Chondrocyte (in vitro differentiated cells): ENCODE measurements at regions not wholly inside any gene's neighbourhood (a gene's known extent, or its start where the extent isn't known, plus 50 kb on each side); places are given as distances from the start of the nearest gene placed in this dataset.

Source experiments
- DNase-seq: peaks from one replicate; pipeline ENCODE4 v3.0.0; 2021; ENCODE audit warnings: mixed read lengths, low spot score
- H3K27ac Mint-ChIP-seq: one replicate; pipeline ENCODE4 v1.8.0; 2021; ENCODE audit warnings: mild to moderate bottlenecking, moderate library complexity, mixed read lengths; ENCODE audit not compliant: unreplicated experiment
- H3K27me3 Mint-ChIP-seq: 2 replicates; pipeline ENCODE4 v1.8.0; 2021; ENCODE audit warnings: low read depth, mixed read lengths
- H3K36me3 Mint-ChIP-seq: 2 replicates; pipeline ENCODE4 v1.8.0; 2021; ENCODE audit warnings: low read depth, mixed read lengths
- H3K4me1 Mint-ChIP-seq: 2 replicates; pipeline ENCODE4 v1.8.0; 2021; ENCODE audit warnings: low read depth, mild to moderate bottlenecking, mixed read lengths
- H3K4me3 Mint-ChIP-seq: one replicate; pipeline ENCODE4 v1.8.0; 2021; ENCODE audit warnings: mild to moderate bottlenecking, moderate library complexity, mixed read lengths; ENCODE audit not compliant: unreplicated experiment
- H3K9me3 Mint-ChIP-seq: 2 replicates; pipeline ENCODE4 v1.8.0; 2021; ENCODE audit warnings: low read depth, mixed read lengths
- TF ChIP-seq, protein P1 (sequence below): fragments of 200-600 bp; sonication (generic); IDR thresholded peaks from 2 replicates; pipeline ENCODE4 v1.5.0; 2021; ENCODE audit warnings: antibody characterized with exemption, mild to moderate bottlenecking, moderate library complexity

DNA sequence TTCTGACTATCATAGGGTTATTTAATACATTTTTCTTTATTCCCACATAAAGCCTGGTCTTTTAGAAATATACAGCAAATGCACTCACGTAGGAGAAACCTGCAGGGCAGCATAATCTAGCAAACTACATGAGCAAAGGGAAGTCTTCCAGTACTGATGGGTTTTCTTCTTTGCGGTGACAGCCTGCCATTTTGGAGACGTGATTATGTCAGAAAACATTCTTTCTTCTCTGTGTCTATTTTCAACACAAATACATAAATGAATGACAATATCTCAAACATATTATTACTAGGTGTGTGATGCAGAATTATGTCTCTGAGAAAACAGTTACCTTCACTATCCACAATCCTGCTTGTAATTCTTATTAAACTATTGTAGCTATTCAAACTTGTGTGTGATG lies 425.0 kb downstream of the GPAM start:
- H3K36me3 Mint-ChIP-seq: no peaks in the 10 kb centered on the region
- DNase-seq: no peak
- peaks cover 8% of the 10 kb centered on the region for H3K9me3 Mint-ChIP-seq
- TF ChIP-seq, protein P1, sequence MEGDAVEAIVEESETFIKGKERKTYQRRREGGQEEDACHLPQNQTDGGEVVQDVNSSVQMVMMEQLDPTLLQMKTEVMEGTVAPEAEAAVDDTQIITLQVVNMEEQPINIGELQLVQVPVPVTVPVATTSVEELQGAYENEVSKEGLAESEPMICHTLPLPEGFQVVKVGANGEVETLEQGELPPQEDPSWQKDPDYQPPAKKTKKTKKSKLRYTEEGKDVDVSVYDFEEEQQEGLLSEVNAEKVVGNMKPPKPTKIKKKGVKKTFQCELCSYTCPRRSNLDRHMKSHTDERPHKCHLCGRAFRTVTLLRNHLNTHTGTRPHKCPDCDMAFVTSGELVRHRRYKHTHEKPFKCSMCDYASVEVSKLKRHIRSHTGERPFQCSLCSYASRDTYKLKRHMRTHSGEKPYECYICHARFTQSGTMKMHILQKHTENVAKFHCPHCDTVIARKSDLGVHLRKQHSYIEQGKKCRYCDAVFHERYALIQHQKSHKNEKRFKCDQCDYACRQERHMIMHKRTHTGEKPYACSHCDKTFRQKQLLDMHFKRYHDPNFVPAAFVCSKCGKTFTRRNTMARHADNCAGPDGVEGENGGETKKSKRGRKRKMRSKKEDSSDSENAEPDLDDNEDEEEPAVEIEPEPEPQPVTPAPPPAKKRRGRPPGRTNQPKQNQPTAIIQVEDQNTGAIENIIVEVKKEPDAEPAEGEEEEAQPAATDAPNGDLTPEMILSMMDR: no peak
- H3K27me3 Mint-ChIP-seq: no peaks in the 10 kb centered on the region
- H3K27ac Mint-ChIP-seq: no peak overlapping the region
- H3K4me3 Mint-ChIP-seq: no peak overlapping the region
- no peaks in the 10 kb centered on the region for H3K4me1 Mint-ChIP-seq

DNA sequence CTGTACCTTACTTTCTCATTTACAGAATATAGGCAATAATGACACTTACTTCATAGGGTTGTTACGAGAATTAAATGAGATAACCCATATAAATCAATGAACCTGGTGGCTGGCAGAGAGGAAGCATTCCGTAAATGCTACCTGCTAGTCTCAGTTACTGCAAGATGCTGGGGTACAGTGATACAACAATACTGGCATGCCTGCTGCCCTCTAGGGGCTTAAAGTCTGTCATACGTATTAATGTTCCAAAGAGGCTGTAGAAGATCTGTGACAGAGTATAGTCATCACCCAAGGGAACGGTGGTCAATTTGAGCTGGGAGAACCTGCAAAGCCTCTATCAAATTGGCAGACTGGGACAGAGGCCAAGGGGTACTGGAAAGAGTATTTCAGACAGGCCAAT lies 421.5 kb downstream of the GPAM start:
- H3K36me3 Mint-ChIP-seq: no peaks in the 10 kb centered on the region
- no peaks in the 10 kb centered on the region for H3K27me3 Mint-ChIP-seq
- TF ChIP-seq, protein P1: no peak
- H3K4me1 Mint-ChIP-seq: no peaks in the 10 kb centered on the region
- H3K4me3 Mint-ChIP-seq: no peak overlapping the region
- no peak overlapping the region for H3K27ac Mint-ChIP-seq
- DNase-seq: no peak
- H3K9me3 Mint-ChIP-seq: peaks cover 3% of the 10 kb centered on the region

DNA sequence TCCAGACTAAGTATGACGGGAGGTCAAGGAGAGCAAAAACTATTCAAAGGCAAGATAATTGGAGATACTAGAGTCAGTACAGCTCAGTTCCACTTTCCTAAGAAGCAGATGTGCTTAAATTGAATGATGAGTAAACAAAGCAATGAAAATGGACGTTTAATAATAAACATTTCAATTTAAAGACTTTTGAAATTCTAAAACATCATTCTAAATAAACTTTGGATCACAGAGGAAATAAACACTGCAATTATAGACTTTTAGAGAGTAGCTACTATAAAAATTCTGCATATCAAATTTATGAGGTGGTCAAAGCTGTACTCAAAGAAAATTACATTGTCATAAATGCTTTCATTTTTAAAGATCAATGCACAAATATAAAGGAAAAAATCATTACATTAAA lies 418.3 kb downstream of the GPAM start:
- no peak overlapping the region for H3K27ac Mint-ChIP-seq
- no peaks in the 10 kb centered on the region for H3K4me1 Mint-ChIP-seq
- no peaks in the 10 kb centered on the region for H3K27me3 Mint-ChIP-seq
- no peak overlapping the region for H3K4me3 Mint-ChIP-seq
- no peak for DNase-seq
- TF ChIP-seq, protein P1: no peak
- H3K9me3 Mint-ChIP-seq: peaks cover 6% of the 10 kb centered on the region
- no peaks in the 10 kb centered on the region for H3K36me3 Mint-ChIP-seq

DNA sequence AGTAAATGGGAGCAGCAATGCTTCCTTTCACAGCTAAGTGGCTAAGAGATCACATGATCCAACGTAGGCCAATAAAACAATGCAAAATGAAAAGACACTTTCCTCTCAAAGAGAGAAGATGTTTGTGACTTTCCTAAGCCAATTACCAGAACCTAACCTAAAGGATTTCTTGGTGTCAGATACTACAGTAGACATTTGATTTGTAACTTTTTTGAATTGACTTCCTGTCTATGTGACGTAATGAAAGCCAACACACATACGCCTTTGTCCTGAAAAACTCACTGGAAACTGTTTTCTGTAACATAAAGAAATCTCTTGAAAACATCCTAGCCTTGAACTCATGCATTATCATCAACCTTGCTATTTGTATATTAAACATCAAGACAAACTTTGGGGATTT lies 417.1 kb downstream of the GPAM start:
- Mint-ChIP-seq H3K9me3 (peaks cover 6% of the 10 kb centered on the region), H3K4me1 (no peaks in the 10 kb centered on the region), H3K27me3 (no peaks in the 10 kb centered on the region), H3K27ac (no peak overlapping the region), H3K36me3 (no peaks in the 10 kb centered on the region), H3K4me3 (no peak overlapping the region)
- DNase-seq: no peak
- TF ChIP-seq, protein P1: no peak

DNA sequence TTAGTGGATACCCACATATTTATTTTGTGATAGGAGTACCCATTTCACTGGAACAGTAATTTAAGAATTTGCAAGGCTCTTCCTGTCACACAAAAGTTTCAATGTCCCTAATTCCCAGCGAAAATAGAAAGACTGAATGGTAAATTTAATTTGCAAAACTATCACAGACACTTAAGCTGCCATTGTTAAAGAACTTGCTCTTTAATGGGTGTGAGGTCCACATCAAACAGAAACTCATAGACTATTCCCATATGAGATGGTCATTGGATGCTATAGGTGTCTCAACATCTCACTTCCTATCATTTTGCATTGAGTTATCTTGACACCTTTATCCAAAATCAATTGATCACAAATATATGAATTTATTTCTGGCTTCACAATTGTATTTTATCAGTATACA lies 415.9 kb downstream of the GPAM start:
- H3K4me3 Mint-ChIP-seq: no peak overlapping the region
- H3K36me3 Mint-ChIP-seq: no peaks in the 10 kb centered on the region
- TF ChIP-seq, protein P1: no peak
- DNase-seq: no peak
- no peak overlapping the region for H3K27ac Mint-ChIP-seq
- peaks cover 6% of the 10 kb centered on the region for H3K9me3 Mint-ChIP-seq
- no peaks in the 10 kb centered on the region for H3K27me3 Mint-ChIP-seq
- no peaks in the 10 kb centered on the region for H3K4me1 Mint-ChIP-seq
